Neuronal stem cell (in vitro differentiated cells): ENCODE measurements at regions not wholly inside any gene's neighbourhood (a gene's known extent, or its start where the extent isn't known, plus 50 kb on each side); places are given as distances from the start of the nearest gene placed in this dataset.
A peak's percentile ranks its signal among the peaks of the same experiment; 100 is the strongest.

Source experiments
- DNase-seq: peaks from one replicate; pipeline ENCODE4 v3.0.0-alpha.2; 2013; ENCODE audit warnings: low spot score
- H2AFZ ChIP-seq: one replicate; pipeline ENCODE4 v1.6.1; 2013; ENCODE audit warnings: mild to moderate bottlenecking, low read length, inconsistent platforms
- H2AK5ac ChIP-seq: 2 replicates; pipeline ENCODE4 v1.6.1; 2013; ENCODE audit warnings: low read depth, mild to moderate bottlenecking, inconsistent platforms, low read length, moderate library complexity, mixed read lengths
- H2BK120ac ChIP-seq: 2 replicates; pipeline ENCODE4 v1.6.1; 2013; ENCODE audit warnings: low read depth, mild to moderate bottlenecking, inconsistent platforms, low read length, moderate library complexity, mixed read lengths
- H2BK12ac ChIP-seq: one replicate; pipeline ENCODE4 v1.6.1; 2013; ENCODE audit warnings: low read length, inconsistent platforms
- H2BK15ac ChIP-seq: 2 replicates; pipeline ENCODE4 v1.6.1; 2013; ENCODE audit warnings: mild to moderate bottlenecking, low read length, inconsistent platforms, mixed read lengths
- H2BK5ac ChIP-seq: one replicate; pipeline ENCODE4 v1.6.1; 2013; ENCODE audit warnings: inconsistent platforms, mild to moderate bottlenecking, low read length, moderate library complexity
- H3K14ac ChIP-seq: one replicate; pipeline ENCODE4 v1.6.1; 2013; ENCODE audit warnings: low read length, inconsistent platforms
- H3K18ac ChIP-seq: 2 replicates; pipeline ENCODE4 v1.6.1; 2013; ENCODE audit warnings: low read length, inconsistent platforms
- H3K23ac ChIP-seq: 2 replicates; pipeline ENCODE4 v1.6.1; 2013; ENCODE audit warnings: low read depth, mild to moderate bottlenecking, mixed read lengths, low read length, inconsistent platforms; ENCODE audit not compliant: poor library complexity
- H3K27ac ChIP-seq: replicated peaks from 3 replicates; pipeline ENCODE4 v1.5.1; 2013; ENCODE audit warnings: low read length, inconsistent platforms
- H3K27me3 ChIP-seq, 3 experiments: 2 replicates each; pipeline ENCODE4 v1.6.1; 2013; ENCODE audit warnings: low read length in 3 of 3, mild to moderate bottlenecking in 2 of 3, inconsistent platforms in 1 of 3, low read depth in 1 of 3, mixed read lengths in 1 of 3, moderate library complexity in 1 of 3; ENCODE audit not compliant: control insufficient read depth in 3 of 3, insufficient read depth in 3 of 3
- H3K36me3 ChIP-seq, 2 donors: replicated peaks in 1 of 2; 2 replicates each; pipeline ENCODE4 v1.6.1; 2013; ENCODE audit warnings: low read length in 2 of 2; ENCODE audit not compliant: control insufficient read depth in 2 of 2, insufficient read depth in 2 of 2
- H3K4ac ChIP-seq: 2 replicates; pipeline ENCODE4 v1.6.1; 2013; ENCODE audit warnings: inconsistent platforms, mild to moderate bottlenecking, low read length, moderate library complexity
- H3K4me1 ChIP-seq, 2 donors: 1 replicate in 1 of 2; 2 replicates in 1 of 2; pipeline ENCODE4 v1.6.1; 2013; ENCODE audit warnings: low read length in 2 of 2, low read depth in 1 of 2; ENCODE audit not compliant: control insufficient read depth in 2 of 2, insufficient read depth in 1 of 2
- H3K4me2 ChIP-seq: one replicate; pipeline ENCODE4 v1.6.1; 2013; ENCODE audit warnings: mild to moderate bottlenecking, low read length, inconsistent platforms; ENCODE audit not compliant: insufficient read depth, poor library complexity, severe bottlenecking
- H3K4me3 ChIP-seq, 2 donors: 2 replicates each; pipeline ENCODE4 v1.5.1; 2013; ENCODE audit warnings: low read length in 2 of 2, mild to moderate bottlenecking in 2 of 2, inconsistent platforms in 1 of 2, moderate library complexity in 1 of 2
- H3K79me1 ChIP-seq: one replicate; pipeline ENCODE4 v1.6.1; 2013; ENCODE audit warnings: low read depth, mild to moderate bottlenecking, inconsistent platforms, low read length, moderate library complexity
- H3K9ac ChIP-seq: one replicate; pipeline ENCODE4 v1.6.1; 2013; ENCODE audit warnings: mild to moderate bottlenecking, low read depth, low read length, inconsistent platforms; ENCODE audit not compliant: poor library complexity
- H3K9me3 ChIP-seq, 2 donors: replicated peaks in 1 of 2; 2 replicates each; pipeline versions ENCODE3 to v1.6.1; 2013; ENCODE audit warnings: low read length in 2 of 2, mild to moderate bottlenecking in 2 of 2, inconsistent platforms in 1 of 2, low read depth in 1 of 2, mixed read lengths in 1 of 2, moderate library complexity in 1 of 2; ENCODE audit not compliant: control insufficient read depth in 2 of 2, insufficient read depth in 1 of 2
- H4K8ac ChIP-seq: one replicate; pipeline ENCODE4 v1.6.1; 2013; ENCODE audit warnings: low read depth, mild to moderate bottlenecking, inconsistent platforms, low read length, moderate library complexity
- H4K91ac ChIP-seq: one replicate; pipeline ENCODE4 v1.6.1; 2013; ENCODE audit warnings: low read length, low read depth, mild to moderate bottlenecking, inconsistent platforms; ENCODE audit not compliant: poor library complexity
- WGBS, 2 donors: extraction: QIAGEN DNeasy Blood & Tissue Kit; methylation state at CpG; one replicate each; pipeline ENCODE4 v1.1.7; 2013; ENCODE audit warnings: missing lambda C conversion rate in 2 of 2, mixed read lengths in 1 of 2; ENCODE audit not compliant: insufficient read length in 2 of 2, insufficient replicate concordance in 1 of 2; ENCODE audit errors: extremely low coverage in 2 of 2; 5-methylcytosine and 5-hydroxymethylcytosine counted together

DNA sequence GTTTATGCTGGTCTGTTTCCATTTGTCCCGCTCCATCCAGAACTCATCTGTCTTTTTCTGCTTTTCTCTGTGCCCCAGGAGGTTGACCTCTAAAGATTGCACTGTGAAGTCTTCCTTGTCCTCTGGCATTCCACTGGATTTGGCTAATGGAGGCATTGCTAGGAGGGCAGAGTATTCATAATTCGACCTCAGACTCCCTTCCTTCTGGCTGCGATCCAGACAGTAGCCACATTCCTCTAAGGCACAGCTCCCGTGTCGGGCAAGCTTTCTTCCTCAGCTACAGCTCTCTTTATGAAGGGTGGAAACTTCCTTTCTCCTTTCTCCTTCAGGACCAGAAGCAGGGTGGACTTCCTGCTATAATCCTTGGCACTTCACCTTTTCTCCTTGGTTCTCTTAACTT is 175.9 kb downstream of the BAMBI start:
- Histone ChIP-seq H4K8ac (no peak overlapping the region), H3K4ac (no peak overlapping the region), H2BK120ac (no peak overlapping the region), H3K18ac (no peak overlapping the region), H2BK15ac (no peak overlapping the region), H3K4me3 (no peak overlapping the region), H3K36me3 (no peaks in the 10 kb centered on the region), H3K4me2 (no peak overlapping the region), H3K27ac (no peak overlapping the region), H2AK5ac (no peak overlapping the region), H3K79me1 (no peaks in the 10 kb centered on the region), H3K9me3 (peaks cover 0 to 5% of the 10 kb centered on the region in 2 donors), H4K91ac (no peak overlapping the region), H3K27me3 (peaks cover 0 to 5% (median 0%) of the 10 kb centered on the region in 3 experiments), H2AFZ (no peak overlapping the region), H3K4me1 (peaks cover 0 to 3% of the 10 kb centered on the region in 2 donors), H2BK5ac (no peak overlapping the region), H3K14ac (no peak overlapping the region), H2BK12ac (no peak overlapping the region), H3K23ac (no peak overlapping the region), H3K9ac (no peak overlapping the region)
- DNase-seq: no peak
- WGBS, 2 donors: no CpG with 5 or more reads among the region's 5 CpGs

- H3K4ac ChIP-seq: no peak overlapping the region
- H2BK15ac ChIP-seq: no peak overlapping the region
- H3K27me3 ChIP-seq: peaks cover 0 to 5% (median 0%) of the 10 kb centered on the region in 3 experiments
- peaks cover 0 to 5% of the 10 kb centered on the region in 2 donors for H3K9me3 ChIP-seq
- H3K4me3 ChIP-seq: peak overlapping the region in 1 of 2 donors; percentile 30
- H2BK5ac ChIP-seq: no peak overlapping the region
- no peak overlapping the region for H4K91ac ChIP-seq
- no peak overlapping the region for H3K9ac ChIP-seq
- DNase-seq: no peak
- H3K4me2 ChIP-seq: no peak overlapping the region
- no peaks in the 10 kb centered on the region for H3K36me3 ChIP-seq
- H2BK12ac ChIP-seq: no peak overlapping the region
- H3K18ac ChIP-seq: no peak overlapping the region
- H3K79me1 ChIP-seq: no peaks in the 10 kb centered on the region
- no peak overlapping the region for H2AFZ ChIP-seq
- H3K14ac ChIP-seq: no peak overlapping the region
- no CpG with 5 or more reads among the region's 2 CpGs for WGBS, 2 donors
- no peak overlapping the region for H4K8ac ChIP-seq
- H3K23ac ChIP-seq: no peak overlapping the region
- H3K4me1 ChIP-seq: peaks cover 0 to 3% of the 10 kb centered on the region in 2 donors
- no peak overlapping the region for H3K27ac ChIP-seq
- no peak overlapping the region for H2BK120ac ChIP-seq
- no peak overlapping the region for H2AK5ac ChIP-seq
These were observed 179.8 kb downstream of the BAMBI start for GRCh38 chr10:28857164-28857563.

DNA sequence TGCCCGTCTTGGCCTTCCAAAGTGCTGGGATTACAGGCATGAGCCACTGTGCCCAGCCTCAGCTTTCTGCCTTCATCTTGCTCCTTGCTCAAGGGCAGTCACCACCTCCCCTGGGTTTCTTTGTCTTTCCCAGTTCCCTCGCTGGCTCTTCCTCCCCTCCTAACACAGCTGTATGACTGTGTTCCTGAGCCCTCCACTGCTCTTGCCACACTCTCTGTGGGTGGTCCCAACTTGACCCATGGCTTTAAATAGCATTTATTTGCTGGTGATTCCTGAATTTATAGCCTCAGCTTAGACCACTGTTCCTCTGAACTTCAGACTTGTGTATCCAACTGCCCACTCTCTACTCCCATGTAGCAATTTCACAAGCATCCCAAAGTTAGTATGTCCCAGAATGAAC is 181.3 kb downstream of the BAMBI start:
- no peak overlapping the region for H2AK5ac ChIP-seq

DNA sequence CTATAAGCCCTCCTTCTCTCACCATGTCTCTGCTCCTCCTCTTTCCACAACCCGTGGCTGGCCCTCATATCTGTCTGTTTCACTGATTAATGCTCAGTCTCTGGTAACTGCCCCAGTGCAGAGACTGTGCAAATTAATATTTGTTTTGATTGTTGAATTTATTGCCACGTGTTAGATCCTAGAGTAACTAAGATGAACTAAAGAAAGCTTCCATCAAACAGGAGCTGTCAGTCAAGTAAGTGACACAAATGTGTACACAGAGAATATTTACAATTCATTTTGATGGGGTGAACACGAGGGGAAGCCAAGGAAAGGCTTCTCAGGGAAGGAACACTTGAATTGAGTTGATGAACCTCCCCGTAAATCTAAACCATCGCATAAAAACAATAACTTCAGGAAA is 182.5 kb downstream of the BAMBI start:
- no peak overlapping the region for H2BK120ac ChIP-seq
- H3K23ac ChIP-seq: no peak overlapping the region
- no peak overlapping the region for H4K91ac ChIP-seq
- no peak overlapping the region for H3K4ac ChIP-seq
- H2AFZ ChIP-seq: no peak overlapping the region
- H3K9me3 ChIP-seq: peaks cover 0 to 5% of the 10 kb centered on the region in 2 donors
- no peak for DNase-seq
- no peak overlapping the region for H3K4me3 ChIP-seq
- H3K18ac ChIP-seq: no peak overlapping the region
- no peak overlapping the region for H3K27ac ChIP-seq
- WGBS, 2 donors: no CpG with 5 or more reads among the region's 5 CpGs
- no peak overlapping the region for H4K8ac ChIP-seq
- H3K79me1 ChIP-seq: no peaks in the 10 kb centered on the region
- no peak overlapping the region for H3K4me2 ChIP-seq
- H3K27me3 ChIP-seq: no peaks in the 10 kb centered on the region
- H3K4me1 ChIP-seq: no peaks in the 10 kb centered on the region
- H2AK5ac ChIP-seq: no peak overlapping the region
- no peak overlapping the region for H2BK12ac ChIP-seq
- no peak overlapping the region for H2BK15ac ChIP-seq
- H2BK5ac ChIP-seq: no peak overlapping the region
- no peak overlapping the region for H3K9ac ChIP-seq
- H3K14ac ChIP-seq: no peak overlapping the region
- no peaks in the 10 kb centered on the region for H3K36me3 ChIP-seq

More for the DNA sequence above, 181.3 kb downstream of the BAMBI start:
- no peak overlapping the region for H3K4ac ChIP-seq
- no peak overlapping the region for H4K91ac ChIP-seq
- H3K4me2 ChIP-seq: no peak overlapping the region
- no peak overlapping the region for H3K14ac ChIP-seq
- H2BK12ac ChIP-seq: no peak overlapping the region
- no peak overlapping the region for H2BK5ac ChIP-seq
- no peaks in the 10 kb centered on the region for H3K36me3 ChIP-seq
- no peak overlapping the region for H4K8ac ChIP-seq
- H3K79me1 ChIP-seq: no peaks in the 10 kb centered on the region
- no peak overlapping the region for H2BK120ac ChIP-seq
- H3K9ac ChIP-seq: no peak overlapping the region
- no peak overlapping the region for H2BK15ac ChIP-seq
- H3K18ac ChIP-seq: no peak overlapping the region
- H3K27me3 ChIP-seq: no peaks in the 10 kb centered on the region
- H2AFZ ChIP-seq: no peak overlapping the region
- H3K9me3 ChIP-seq: peaks cover 0 to 5% of the 10 kb centered on the region in 2 donors
- no peak overlapping the region for H3K4me3 ChIP-seq
- WGBS, 2 donors: no CpG with 5 or more reads among the region's 2 CpGs
- H3K23ac ChIP-seq: no peak overlapping the region
- H3K4me1 ChIP-seq: no peaks in the 10 kb centered on the region
- DNase-seq: no peak
- no peak overlapping the region for H3K27ac ChIP-seq
